A204.1 (cell line): ENCODE measurements at regions not wholly inside any gene's neighbourhood (a gene's known extent, or its start where the extent isn't known, plus 50 kb on each side); places are given as distances from the start of the nearest gene placed in this dataset.
"Not testable (repeated sequence)": the region's sequence is repeated elsewhere in the genome, so short reads cannot be mapped to it uniquely, and the experiment has no call there.

Source experiments
- FAIRE-seq: peaks from 2 replicates; lab custom pipeline; 2012; peaks lifted over from hg19 to GRCh38; lab: Jason Lieb, UNC

- FAIRE-seq, result no peak
Observed at GRCh38 chr4:87716371-87717265, 66.5 kb downstream of the DMP1 start.

GRCh38 chr4:87717276-87718031, 67.4 kb downstream of the DMP1 start:
- FAIRE-seq, result no peak

- no peak for FAIRE-seq
Observed at GRCh38 chr4:87718217-87718835, 68.2 kb downstream of the DMP1 start.

GRCh38 chr4:87720094-87720691, 70.1 kb downstream of the DMP1 start:
- FAIRE-seq, result no peak

GRCh38 chr4:87725287-87725686, 74.1 kb upstream of the IBSP start:
- not testable (repeated sequence) for FAIRE-seq

- peak; percentile 92 for FAIRE-seq
Observed at GRCh38 chr4:87732033-87732765, 67.2 kb upstream of the IBSP start.

- FAIRE-seq, result no peak
Observed at GRCh38 chr4:87734084-87734483, 65.3 kb upstream of the IBSP start.

- FAIRE-seq, result no peak
Observed at GRCh38 chr4:87734936-87735335, 64.4 kb upstream of the IBSP start.

- FAIRE-seq, result no peak
Observed at GRCh38 chr4:87738483-87738882, 60.9 kb upstream of the IBSP start.

GRCh38 chr4:87739494-87739893, 59.9 kb upstream of the IBSP start:
- no peak for FAIRE-seq

GRCh38 chr4:87745064-87745807, 54.1 kb upstream of the IBSP start:
- no peak for FAIRE-seq

GRCh38 chr4:87746001-87746400, 53.4 kb upstream of the IBSP start:
- no peak for FAIRE-seq
